PFSK-1 (cell line): ENCODE measurements at regions not wholly inside any gene's neighbourhood (a gene's known extent, or its start where the extent isn't known, plus 50 kb on each side); places are given as distances from the start of the nearest gene placed in this dataset.

Experiments used
- FOXP2 ChIP-seq: optimal IDR thresholded peaks from 2 replicates; pipeline ENCODE3; 2011; ENCODE audit warnings: borderline replicate concordance, control low read depth, inconsistent platforms; ENCODE audit not compliant: insufficient read depth; ENCODE audit errors: extremely low read length, extremely low read depth
- POLR2AphosphoS5 ChIP-seq: IDR thresholded peaks from 2 replicates; pipeline ENCODE4 v1.6.1; 2012; ENCODE audit warnings: low read depth, mild to moderate bottlenecking, control low read depth, low read length, moderate library complexity
- SIN3A ChIP-seq: IDR thresholded peaks from 2 replicates; pipeline ENCODE4 v1.6.1; 2012; ENCODE audit warnings: mild to moderate bottlenecking, low read length, moderate library complexity, borderline replicate concordance; ENCODE audit not compliant: insufficient read depth
- TAF1 ChIP-seq: IDR thresholded peaks from 2 replicates; pipeline ENCODE4 v1.6.1; 2012; ENCODE audit warnings: low read length, control low read depth, borderline replicate concordance; ENCODE audit not compliant: insufficient read depth
- TF ChIP-seq, protein P1 (sequence below), 2 experiments: IDR thresholded peaks; 2 replicates each; pipeline versions ENCODE4 v1.6.1 to v1.8.0; 2011 to 2012; ENCODE audit warnings: low read depth in 2 of 2, low read length in 2 of 2, control low read depth in 1 of 2, inconsistent platforms in 1 of 2, mild to moderate bottlenecking in 1 of 2, moderate library complexity in 1 of 2; ENCODE audit not compliant: insufficient read depth in 1 of 2

DNA sequence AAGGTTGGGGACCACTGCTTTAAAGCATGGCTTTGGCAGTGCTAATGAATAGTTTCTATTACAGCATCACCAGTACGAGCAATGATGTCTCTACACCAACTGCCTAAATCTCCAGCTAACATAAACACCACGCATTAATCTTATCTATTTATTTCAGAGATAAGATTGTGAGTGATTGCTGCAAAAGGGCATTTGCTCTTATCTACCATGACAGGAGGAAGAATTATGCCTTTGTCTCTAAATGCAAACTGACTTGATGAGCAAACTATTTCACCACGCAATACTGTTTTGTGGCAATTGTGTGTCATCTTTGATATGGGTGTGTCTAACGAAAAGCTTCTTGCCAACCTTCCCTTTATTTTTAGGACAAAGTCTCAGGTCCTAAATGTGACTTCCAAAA lies 684.9 kb downstream of the SORCS1 start:
- TF ChIP-seq FOXP2, result no peak
- TF ChIP-seq, protein P1, sequence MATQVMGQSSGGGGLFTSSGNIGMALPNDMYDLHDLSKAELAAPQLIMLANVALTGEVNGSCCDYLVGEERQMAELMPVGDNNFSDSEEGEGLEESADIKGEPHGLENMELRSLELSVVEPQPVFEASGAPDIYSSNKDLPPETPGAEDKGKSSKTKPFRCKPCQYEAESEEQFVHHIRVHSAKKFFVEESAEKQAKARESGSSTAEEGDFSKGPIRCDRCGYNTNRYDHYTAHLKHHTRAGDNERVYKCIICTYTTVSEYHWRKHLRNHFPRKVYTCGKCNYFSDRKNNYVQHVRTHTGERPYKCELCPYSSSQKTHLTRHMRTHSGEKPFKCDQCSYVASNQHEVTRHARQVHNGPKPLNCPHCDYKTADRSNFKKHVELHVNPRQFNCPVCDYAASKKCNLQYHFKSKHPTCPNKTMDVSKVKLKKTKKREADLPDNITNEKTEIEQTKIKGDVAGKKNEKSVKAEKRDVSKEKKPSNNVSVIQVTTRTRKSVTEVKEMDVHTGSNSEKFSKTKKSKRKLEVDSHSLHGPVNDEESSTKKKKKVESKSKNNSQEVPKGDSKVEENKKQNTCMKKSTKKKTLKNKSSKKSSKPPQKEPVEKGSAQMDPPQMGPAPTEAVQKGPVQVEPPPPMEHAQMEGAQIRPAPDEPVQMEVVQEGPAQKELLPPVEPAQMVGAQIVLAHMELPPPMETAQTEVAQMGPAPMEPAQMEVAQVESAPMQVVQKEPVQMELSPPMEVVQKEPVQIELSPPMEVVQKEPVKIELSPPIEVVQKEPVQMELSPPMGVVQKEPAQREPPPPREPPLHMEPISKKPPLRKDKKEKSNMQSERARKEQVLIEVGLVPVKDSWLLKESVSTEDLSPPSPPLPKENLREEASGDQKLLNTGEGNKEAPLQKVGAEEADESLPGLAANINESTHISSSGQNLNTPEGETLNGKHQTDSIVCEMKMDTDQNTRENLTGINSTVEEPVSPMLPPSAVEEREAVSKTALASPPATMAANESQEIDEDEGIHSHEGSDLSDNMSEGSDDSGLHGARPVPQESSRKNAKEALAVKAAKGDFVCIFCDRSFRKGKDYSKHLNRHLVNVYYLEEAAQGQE (IDR thresholded peaks at IDR 0.05; ENCODE audit: insufficient read depth in 1 of 2, low read depth in 2 of 2, low read length in 2 of 2), result no peak
- TF ChIP-seq TAF1, result no peak
- TF ChIP-seq SIN3A, result no peak
- no peak for TF ChIP-seq POLR2AphosphoS5

DNA sequence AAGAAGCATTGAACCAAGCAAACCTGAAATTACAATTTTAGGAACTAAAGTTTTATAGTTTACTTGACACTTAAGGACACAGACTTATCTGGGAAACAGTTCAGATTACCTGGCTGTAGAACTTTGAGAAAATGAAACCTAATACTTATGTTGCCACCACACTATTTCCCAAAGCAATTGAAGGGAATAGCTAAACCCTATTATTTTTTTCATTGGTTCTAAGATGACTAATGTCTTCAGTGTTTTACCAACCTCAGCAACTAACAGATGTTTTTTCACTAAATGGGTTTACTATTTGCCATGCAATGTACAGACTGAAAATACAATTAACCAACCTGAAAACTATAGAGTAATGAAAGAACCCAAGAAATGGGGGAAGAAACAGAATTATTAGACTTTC lies 689.6 kb downstream of the SORCS1 start:
- no peak for TF ChIP-seq POLR2AphosphoS5
- TF ChIP-seq FOXP2, result no peak
- no peak for TF ChIP-seq SIN3A
- TF ChIP-seq TAF1, result no peak
- TF ChIP-seq, protein P1 (IDR thresholded peaks at IDR 0.05; ENCODE audit: insufficient read depth in 1 of 2, low read depth in 2 of 2, low read length in 2 of 2), result no peak

DNA sequence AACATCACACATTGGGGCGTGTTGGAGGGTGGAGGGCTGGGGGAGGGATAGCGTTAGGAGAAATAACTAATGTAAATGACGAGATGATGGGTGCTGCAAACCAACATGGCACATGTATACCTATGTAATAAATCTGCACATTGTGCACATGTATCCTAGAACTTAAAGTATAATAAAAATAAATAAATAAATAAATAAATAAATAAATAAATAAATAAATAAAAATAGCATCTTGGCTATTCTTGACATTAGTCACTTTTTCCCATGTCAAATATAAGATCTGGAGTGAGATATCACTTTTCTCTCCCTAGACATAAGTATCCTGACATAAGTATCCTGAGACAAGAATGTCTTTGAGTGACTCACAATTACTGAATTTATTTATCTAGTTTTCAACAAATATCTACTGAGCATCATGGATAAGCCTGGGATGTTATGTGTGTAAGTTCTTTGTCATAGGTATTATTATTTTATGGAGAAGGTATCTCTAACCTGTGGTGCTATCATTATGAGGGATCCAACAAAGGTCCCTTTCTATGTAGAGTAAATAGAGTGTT lies 691.3 kb downstream of the SORCS1 start:
- no peak for TF ChIP-seq TAF1
- no peak for TF ChIP-seq SIN3A
- TF ChIP-seq, protein P1 (IDR thresholded peaks at IDR 0.05; ENCODE audit: insufficient read depth in 1 of 2, low read depth in 2 of 2, low read length in 2 of 2), result no peak

DNA sequence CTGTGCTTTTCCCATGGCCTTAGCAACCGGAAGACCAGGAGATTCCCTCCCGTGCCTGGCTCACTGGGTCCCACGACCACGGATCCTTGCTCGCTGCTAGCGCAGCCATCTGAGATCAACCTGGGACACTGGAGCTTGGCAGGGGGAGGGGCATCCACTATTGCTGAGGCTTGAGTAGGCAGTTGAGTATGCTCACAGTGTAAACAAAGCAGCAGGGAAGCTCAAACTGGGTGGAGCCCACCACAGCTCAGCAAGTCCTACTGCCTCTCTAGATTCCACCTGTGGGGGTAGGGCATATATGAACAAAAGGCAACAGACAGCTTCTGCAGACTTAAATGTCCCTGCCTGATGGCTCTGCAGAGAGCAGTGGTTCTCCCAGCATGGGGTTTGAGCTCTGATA lies 697.0 kb downstream of the SORCS1 start:
- TF ChIP-seq, protein P1 (IDR thresholded peaks at IDR 0.05; ENCODE audit: insufficient read depth in 1 of 2, low read depth in 2 of 2, low read length in 2 of 2), result no peak
- no peak for TF ChIP-seq TAF1
- TF ChIP-seq POLR2AphosphoS5, result no peak
- TF ChIP-seq SIN3A, result no peak
- no peak for TF ChIP-seq FOXP2

DNA sequence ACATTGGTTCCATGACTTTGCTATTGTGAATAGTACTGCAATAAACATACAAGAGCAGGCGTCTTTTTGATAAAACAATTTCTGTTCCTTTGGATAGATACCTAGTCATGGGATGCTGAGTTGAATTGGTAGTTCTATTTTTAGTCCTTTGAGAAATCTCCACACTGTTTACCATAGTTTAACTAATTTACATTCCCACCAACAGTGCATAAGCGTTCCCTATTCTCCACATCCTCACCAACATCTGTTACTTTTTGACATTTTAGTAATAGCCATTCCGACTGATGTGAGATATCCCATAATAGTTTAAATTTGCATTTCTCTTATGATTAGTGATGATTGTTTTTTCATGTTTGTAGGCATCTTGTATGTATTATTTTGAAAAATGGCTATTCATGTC lies 707.0 kb downstream of the SORCS1 start:
- TF ChIP-seq SIN3A, result no peak
- no peak for TF ChIP-seq TAF1
- no peak for TF ChIP-seq FOXP2
- TF ChIP-seq, protein P1 (IDR thresholded peaks at IDR 0.05; ENCODE audit: insufficient read depth in 1 of 2, low read depth in 2 of 2, low read length in 2 of 2), result no peak
- no peak for TF ChIP-seq POLR2AphosphoS5
